ENCODE measurements at regions not wholly inside any gene's neighbourhood (a gene's known extent, or its start where the extent isn't known, plus 50 kb on each side); places are given as distances from the start of the nearest gene placed in this dataset.

DNA sequence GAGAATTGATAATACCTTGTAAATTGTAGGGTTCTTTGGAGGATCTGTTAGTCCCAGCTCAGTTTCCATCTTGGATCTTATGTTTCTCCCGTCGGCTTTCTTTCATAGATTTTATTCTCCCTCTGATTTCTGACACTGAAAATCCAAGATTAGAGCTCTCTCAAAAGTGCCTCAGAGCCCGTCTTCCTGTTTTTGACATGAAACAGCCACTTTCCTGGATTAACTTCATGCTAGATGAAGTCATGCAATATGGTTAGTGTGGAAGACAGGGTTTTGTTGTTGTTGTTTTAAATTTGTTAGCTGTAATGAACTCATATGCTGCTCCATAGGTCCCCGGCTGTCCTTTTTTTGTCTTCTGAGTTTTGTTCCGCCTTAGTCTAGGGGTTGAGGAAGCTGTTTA, 51.6 kb upstream of the ZFR start:
- in situ Hi-C loops (cut with MboI; ENCODE audit: low sequenced_read_pairs), result no loop called here
- no peak for DNase-seq (ENCODE audit: low spot score in 2 of 2)
- peaks cover 9% of the 10 kb centered on the region for H3K4me1 ChIP-seq
- H3K36me3 ChIP-seq (replicated peaks), result no peaks in the 10 kb centered on the region
- no peaks in the 10 kb centered on the region for H3K9me3 ChIP-seq
- H3K27me3 ChIP-seq (ENCODE audit: low read depth), result no peaks in the 10 kb centered on the region
- no peak overlapping the region for H3K4me3 ChIP-seq

DNA sequence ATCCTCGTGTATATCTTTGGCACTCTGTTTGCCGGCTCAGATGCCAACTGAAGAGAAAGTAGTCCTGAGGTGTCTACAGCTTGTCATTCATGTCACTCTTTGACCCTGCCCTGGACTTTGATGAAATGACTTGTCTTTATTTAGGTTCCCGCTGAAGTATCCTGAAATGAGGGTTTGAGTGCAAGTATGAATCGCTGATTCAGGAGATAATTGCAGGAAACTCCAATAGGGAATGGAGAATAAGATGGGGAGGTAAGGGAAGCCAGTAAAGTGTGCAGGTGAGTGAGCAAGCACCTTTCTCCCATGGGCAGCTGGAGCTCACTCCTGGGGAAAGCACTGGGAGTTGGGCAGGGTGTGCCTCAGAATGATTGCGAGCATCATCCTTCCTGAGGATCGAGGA, 50.3 kb upstream of the ZFR start:
- no peak for DNase-seq (ENCODE audit: low spot score in 2 of 2)
- Histone ChIP-seq H3K36me3 (replicated peaks) (no peaks in the 10 kb centered on the region), H3K4me1 (peaks cover 3% of the 10 kb centered on the region), H3K4me3 (no peak overlapping the region), H3K27me3 (ENCODE audit: low read depth) (no peaks in the 10 kb centered on the region), H3K9me3 (no peaks in the 10 kb centered on the region)
- in situ Hi-C loops (cut with MboI; ENCODE audit: low sequenced_read_pairs), result no loop called here
